ENCODE measurements at regions not wholly inside any gene's neighbourhood (a gene's known extent, or its start where the extent isn't known, plus 50 kb on each side); places are given as distances from the start of the nearest gene placed in this dataset.
"Not testable (repeated sequence)": the region's sequence is repeated elsewhere in the genome, so short reads cannot be mapped to it uniquely, and the experiment has no call there.

GRCh38 chrX:140447150-140447549 is 57.7 kb downstream of the SOX3 start:
- no peak for DNase-seq

- DNase-seq, result no peak
These were observed 64.0 kb downstream of the SOX3 start for GRCh38 chrX:140440876-140441275.

GRCh38 chrX:140439476-140439875 is 65.4 kb downstream of the SOX3 start:
- no peak for DNase-seq

GRCh38 chrX:140434347-140434746 is 70.5 kb downstream of the SOX3 start:
- no peak for DNase-seq

- DNase-seq, result no peak
These were observed 71.3 kb downstream of the SOX3 start for GRCh38 chrX:140433582-140433981.

GRCh38 chrX:140432346-140433175 is 72.3 kb downstream of the SOX3 start:
- DNase-seq, result no peak

GRCh38 chrX:140431521-140431920 is 73.3 kb downstream of the SOX3 start:
- DNase-seq, result no peak

- DNase-seq, result no peak
These were observed 79.0 kb downstream of the SOX3 start for GRCh38 chrX:140425712-140426395.

- DNase-seq, result no peak
These were observed 82.4 kb downstream of the SOX3 start for GRCh38 chrX:140422501-140422900.

GRCh38 chrX:140402131-140402530 is 102.7 kb downstream of the SOX3 start:
- DNase-seq, result not testable (repeated sequence)

- not testable (repeated sequence) for DNase-seq
These were observed 108.5 kb downstream of the SOX3 start for GRCh38 chrX:140396326-140396725.

- no peak for DNase-seq
These were observed 111.4 kb downstream of the SOX3 start for GRCh38 chrX:140393507-140393906.

GRCh38 chrX:140391313-140391712 is 113.6 kb downstream of the SOX3 start:
- no peak for DNase-seq

GRCh38 chrX:140389331-140389730 is 115.5 kb downstream of the SOX3 start:
- no peak for DNase-seq

- no peak for DNase-seq
These were observed 142.0 kb downstream of the SOX3 start for GRCh38 chrX:140362861-140363260.

- DNase-seq, result no peak
These were observed 143.9 kb downstream of the SOX3 start for GRCh38 chrX:140360924-140361323.

GRCh38 chrX:140360284-140360683 is 144.6 kb downstream of the SOX3 start:
- DNase-seq, result peak; percentile 11

GRCh38 chrX:140355922-140356321 is 148.9 kb downstream of the SOX3 start:
- no peak for DNase-seq

- no peak for DNase-seq
These were observed 149.4 kb downstream of the SOX3 start for GRCh38 chrX:140355429-140355828.

GRCh38 chrX:140354431-140355120 is 150.3 kb downstream of the SOX3 start:
- no peak for DNase-seq

- DNase-seq, result no peak
These were observed 158.1 kb downstream of the SOX3 start for GRCh38 chrX:140346729-140347128.

- DNase-seq, result no peak
These were observed 161.5 kb downstream of the SOX3 start for GRCh38 chrX:140343226-140343868.

- DNase-seq, result no peak
These were observed 162.5 kb downstream of the SOX3 start for GRCh38 chrX:140342410-140342809.
